CD4-positive, alpha-beta T cell (primary cell): ENCODE measurements at regions not wholly inside any gene's neighbourhood (a gene's known extent, or its start where the extent isn't known, plus 50 kb on each side); places are given as distances from the start of the nearest gene placed in this dataset.

Experiments
- ATAC-seq: fragments of 200-7000 bp; cut with Tn5 transposase; one replicate; pipeline ENCODE4 v1.10.0; 2022; ENCODE audit warnings: mild to moderate bottlenecking; ENCODE audit not compliant: poor library complexity
- CTCF ChIA-PET: fragments of 350-600 bp; sonication (Branson Sonifier 250); formaldehyde crosslinking; loops from one replicate; lab custom pipeline; 2021; ENCODE audit warnings: antibody characterized with exemption, inconsistent platforms; lab: Charles Lee
- POLR2A ChIA-PET: fragments of 350-600 bp; sonication (Branson Sonifier 250); formaldehyde crosslinking; loops from one replicate; lab custom pipeline; 2021; ENCODE audit warnings: antibody characterized with exemption, inconsistent platforms; lab: Charles Lee
- DNase-seq, 14 experiments: peaks; one replicate each; pipeline ENCODE4 v3.0.0-alpha.2; 2013 to 2020; ENCODE audit warnings: mixed read lengths in 2 of 14
- H3K27ac ChIP-seq, 2 donors: one replicate each; pipeline versions ENCODE4 v1.5.1 to v1.7.0; 2013; ENCODE audit warnings: low read length in 2 of 2, low read depth in 1 of 2, mild to moderate bottlenecking in 1 of 2
- H3K27me3 ChIP-seq, 2 experiments: 1 replicate in 1 of 2; 2 replicates in 1 of 2; pipeline versions ENCODE4 v1.6.1 to v1.7.0; 2013; ENCODE audit warnings: low read length in 2 of 2, control low read depth in 1 of 2, mild to moderate bottlenecking in 1 of 2, moderate library complexity in 1 of 2; ENCODE audit not compliant: insufficient read depth in 2 of 2, control insufficient read depth in 1 of 2
- H3K36me3 ChIP-seq: one replicate; pipeline ENCODE4 v1.6.1; 2013; ENCODE audit warnings: low read length, control low read depth; ENCODE audit not compliant: insufficient read depth
- H3K4me1 ChIP-seq: one replicate; pipeline ENCODE4 v1.6.1; 2013; ENCODE audit warnings: low read length, control low read depth; ENCODE audit not compliant: insufficient read depth
- H3K4me3 ChIP-seq: one replicate; pipeline ENCODE4 v1.5.1; 2013; ENCODE audit warnings: mild to moderate bottlenecking, low read length, moderate library complexity
- H3K9me3 ChIP-seq, 2 experiments: 1 replicate in 1 of 2; 2 replicates in 1 of 2; pipeline versions ENCODE4 v1.6.1 to v1.7.0; 2013; ENCODE audit warnings: low read length in 2 of 2, mild to moderate bottlenecking in 2 of 2, control low read depth in 1 of 2, moderate library complexity in 1 of 2; ENCODE audit not compliant: control insufficient read depth in 1 of 2, insufficient read depth in 1 of 2
- H3K27ac Mint-ChIP-seq: one replicate; pipeline ENCODE4 v1.8.0; 2020; ENCODE audit warnings: mixed read lengths
- H3K27me3 Mint-ChIP-seq: one replicate; pipeline ENCODE4 v1.8.0; 2021; ENCODE audit warnings: mixed read lengths
- H3K36me3 Mint-ChIP-seq: one replicate; pipeline ENCODE4 v1.8.0; 2021; ENCODE audit warnings: low read depth, mixed read lengths
- H3K4me1 Mint-ChIP-seq: one replicate; pipeline ENCODE4 v1.8.0; 2021; ENCODE audit warnings: low read depth, mixed read lengths
- H3K4me3 Mint-ChIP-seq: one replicate; pipeline ENCODE4 v1.8.0; 2020; ENCODE audit warnings: mild to moderate bottlenecking, mixed read lengths
- H3K9me3 Mint-ChIP-seq: one replicate; pipeline ENCODE4 v1.8.0; 2020; ENCODE audit warnings: mixed read lengths
- intact Hi-C, 2 experiments: fragments of 100-400 bp; cut with DNase I in 1 of 2; cut with micrococcal nuclease in 1 of 2; formaldehyde crosslinking; loops; one replicate each; pipeline versions ENCODE4 v1.15.1 to v1.9.0; 2023 to 2025; cut with DNase I, micrococcal nuclease
- TF ChIP-seq, protein P1 (sequence below): fragments of 200-600 bp; IDR thresholded peaks from one replicate; pipeline ENCODE4 v1.8.0; 2022; ENCODE audit warnings: antibody characterized with exemption, mild to moderate bottlenecking

DNA sequence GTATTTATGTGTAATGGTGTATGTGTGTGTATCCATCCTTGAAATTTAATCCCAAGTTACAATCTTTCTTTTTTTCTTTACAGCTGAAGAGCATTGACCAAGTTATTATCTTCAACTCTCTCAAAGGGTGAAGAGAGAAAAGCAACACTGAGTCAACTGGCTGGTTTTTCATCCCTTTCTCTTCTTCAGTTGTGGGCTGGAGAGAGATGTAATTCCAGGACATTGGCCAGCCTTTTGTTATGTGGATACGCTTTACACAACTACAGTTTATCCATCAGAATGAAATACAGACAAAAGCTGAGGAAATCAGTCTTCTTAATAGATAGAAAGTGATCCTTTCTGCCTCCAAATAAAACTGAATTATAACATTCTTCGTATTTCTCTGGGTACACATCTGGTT lies 357.0 kb upstream of the NCAM2 start:
- H3K36me3 Mint-ChIP-seq: no peaks in the 10 kb centered on the region
- POLR2A ChIA-PET: no interaction called here

GRCh38 chr21:20642681-20643080 lies 355.5 kb upstream of the NCAM2 start:
- CTCF ChIA-PET: no interaction called here
- Histone ChIP-seq H3K4me1 (no peaks in the 10 kb centered on the region), H3K4me3 (no peak overlapping the region), H3K27me3 (no peaks in the 10 kb centered on the region), H3K36me3 (no peaks in the 10 kb centered on the region), H3K27ac (no peak overlapping the region), H3K9me3 (peaks cover 0 to 22% of the 10 kb centered on the region in 2 experiments)
- intact Hi-C loops: no loop called here
- peaks cover 13% of the 10 kb centered on the region for H3K9me3 Mint-ChIP-seq
- no peaks in the 10 kb centered on the region for H3K36me3 Mint-ChIP-seq
- ATAC-seq (no peak), DNase-seq (no peak)
- no peak overlapping the region for H3K4me3 Mint-ChIP-seq
- POLR2A ChIA-PET: no interaction called here
- TF ChIP-seq, protein P1, sequence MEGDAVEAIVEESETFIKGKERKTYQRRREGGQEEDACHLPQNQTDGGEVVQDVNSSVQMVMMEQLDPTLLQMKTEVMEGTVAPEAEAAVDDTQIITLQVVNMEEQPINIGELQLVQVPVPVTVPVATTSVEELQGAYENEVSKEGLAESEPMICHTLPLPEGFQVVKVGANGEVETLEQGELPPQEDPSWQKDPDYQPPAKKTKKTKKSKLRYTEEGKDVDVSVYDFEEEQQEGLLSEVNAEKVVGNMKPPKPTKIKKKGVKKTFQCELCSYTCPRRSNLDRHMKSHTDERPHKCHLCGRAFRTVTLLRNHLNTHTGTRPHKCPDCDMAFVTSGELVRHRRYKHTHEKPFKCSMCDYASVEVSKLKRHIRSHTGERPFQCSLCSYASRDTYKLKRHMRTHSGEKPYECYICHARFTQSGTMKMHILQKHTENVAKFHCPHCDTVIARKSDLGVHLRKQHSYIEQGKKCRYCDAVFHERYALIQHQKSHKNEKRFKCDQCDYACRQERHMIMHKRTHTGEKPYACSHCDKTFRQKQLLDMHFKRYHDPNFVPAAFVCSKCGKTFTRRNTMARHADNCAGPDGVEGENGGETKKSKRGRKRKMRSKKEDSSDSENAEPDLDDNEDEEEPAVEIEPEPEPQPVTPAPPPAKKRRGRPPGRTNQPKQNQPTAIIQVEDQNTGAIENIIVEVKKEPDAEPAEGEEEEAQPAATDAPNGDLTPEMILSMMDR: no peak
- no peak overlapping the region for H3K27ac Mint-ChIP-seq
- H3K4me1 Mint-ChIP-seq: no peaks in the 10 kb centered on the region
- H3K27me3 Mint-ChIP-seq: no peaks in the 10 kb centered on the region

More for the DNA sequence above, 357.0 kb upstream of the NCAM2 start:
- Histone ChIP-seq H3K27me3 (no peaks in the 10 kb centered on the region), H3K9me3 (peaks cover 0 to 22% of the 10 kb centered on the region in 2 experiments), H3K4me3 (no peak overlapping the region), H3K27ac (no peak overlapping the region), H3K36me3 (no peaks in the 10 kb centered on the region), H3K4me1 (no peaks in the 10 kb centered on the region)
- CTCF ChIA-PET: no interaction called here
- ATAC-seq: no peak
- intact Hi-C loops: no loop called here
- Mint-ChIP-seq H3K9me3 (peaks cover 13% of the 10 kb centered on the region), H3K27me3 (no peaks in the 10 kb centered on the region), H3K4me3 (no peak overlapping the region), H3K4me1 (no peaks in the 10 kb centered on the region), H3K27ac (no peak overlapping the region)
- TF ChIP-seq, protein P1: no peak
- DNase-seq: no peak

DNA sequence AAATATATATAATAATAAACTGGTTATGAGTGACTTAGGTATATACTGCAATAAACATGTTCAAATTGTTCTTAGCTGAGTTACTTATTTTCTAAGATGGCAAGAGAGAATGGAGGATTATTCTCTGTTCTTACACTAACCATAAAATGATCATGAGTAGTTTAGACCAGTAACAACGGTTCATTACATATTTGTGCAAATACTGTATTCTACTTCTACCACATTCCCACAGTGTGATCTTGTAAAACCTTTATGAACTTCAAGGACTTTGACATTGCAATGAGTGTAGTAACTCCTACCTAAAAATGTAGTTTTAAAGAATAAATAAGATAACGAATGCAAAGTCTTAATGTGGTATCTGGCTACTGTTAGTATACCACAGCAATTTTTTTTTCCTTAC lies 353.7 kb upstream of the NCAM2 start:
- intact Hi-C loops: no loop called here
- no peaks in the 10 kb centered on the region for H3K27me3 ChIP-seq
- H3K4me1 ChIP-seq: no peaks in the 10 kb centered on the region
- H3K4me3 Mint-ChIP-seq: no peak overlapping the region
- TF ChIP-seq, protein P1: no peak
- ATAC-seq (no peak), DNase-seq (no peak)
- H3K27me3 Mint-ChIP-seq: no peaks in the 10 kb centered on the region
- H3K36me3 ChIP-seq: no peaks in the 10 kb centered on the region
- peaks cover 6% of the 10 kb centered on the region for H3K9me3 Mint-ChIP-seq
- no peaks in the 10 kb centered on the region for H3K4me1 Mint-ChIP-seq
- H3K4me3 ChIP-seq: no peak overlapping the region
- no peaks in the 10 kb centered on the region for H3K36me3 Mint-ChIP-seq
- H3K27ac ChIP-seq: no peak overlapping the region
- CTCF ChIA-PET: no interaction called here
- peaks cover 0 to 22% of the 10 kb centered on the region in 2 experiments for H3K9me3 ChIP-seq
- POLR2A ChIA-PET: no interaction called here
- H3K27ac Mint-ChIP-seq: no peak overlapping the region
